HCT116 (cell line): ENCODE measurements at regions not wholly inside any gene's neighbourhood (a gene's known extent, or its start where the extent isn't known, plus 50 kb on each side); places are given as distances from the start of the nearest gene placed in this dataset.

Experiments
- ATAC-seq: fragments of 200-7000 bp; cut with Tn5 transposase; 2 replicates; pipeline ENCODE4 v1.9.1; 2020; ENCODE audit warnings: mild to moderate bottlenecking, moderate library complexity
- BruUV-seq: library from RNA; stranded (reverse); fragments of 400-500 nt; replicated peaks from 2 replicates; lab custom pipeline; 2021; lab: Mats Ljungman, UMichigan
- CTCF ChIA-PET: fragments of 300-600 bp; sonication (Branson Sonifier 250); formaldehyde crosslinking; loops from one replicate; lab custom pipeline; 2021; ENCODE audit warnings: antibody characterized with exemption; lab: Charles Lee
- POLR2A ChIA-PET: fragments of 300-600, 350-600 bp; sonication (Branson Sonifier 250); formaldehyde crosslinking; loops from one replicate; lab custom pipeline; 2021; ENCODE audit warnings: antibody characterized with exemption; lab: Charles Lee
- RAD21 ChIA-PET, 2 experiments: fragments of 300-600 bp; sonication (Branson Sonifier 250); formaldehyde crosslinking; loops; one replicate each; lab custom pipeline; 2023; ENCODE audit warnings: low total read pairs in 2 of 2; ENCODE audit not compliant: uncharacterized antibody in 2 of 2, unreplicated experiment in 2 of 2, low non-redundant PET in 1 of 2; lab: Charles Lee
- DNase-seq: peaks from one replicate; pipeline ENCODE4 v3.0.0-alpha.2; 2010; ENCODE audit warnings: low read depth, low spot score
- H2AFZ ChIP-seq: fragments of 200-600 bp; shearing (Covaris generic), sonication (generic); 2 replicates; pipeline ENCODE4 v1.6.1; 2017; ENCODE audit warnings: low read depth, mixed run types, mixed read lengths, antibody characterized with exemption, low read length; ENCODE audit not compliant: poor library complexity, severe bottlenecking
- H3K27ac ChIP-seq: 2 replicates; pipeline ENCODE4 v1.5.1; 2012; ENCODE audit warnings: low read depth, low read length
- H3K27me3 ChIP-seq: fragments of 200-600 bp; sonication (generic); 2 replicates; pipeline ENCODE4 v1.6.1; 2016; ENCODE audit warnings: mixed run types, low read length, mixed read lengths; ENCODE audit not compliant: insufficient read depth
- H3K36me3 ChIP-seq, 2 experiments: fragments of 200-500 bp in 1 of 2; fragments of 200-600 bp in 1 of 2; sonication (Bioruptor generic) in 1 of 2; sonication (generic) in 1 of 2; 2 replicates each; pipeline versions ENCODE4 v1.5.1 to v1.6.1; 2014 to 2016; ENCODE audit warnings: low read length in 2 of 2, inconsistent platforms in 1 of 2, mixed read lengths in 1 of 2, mixed run types in 1 of 2; ENCODE audit not compliant: insufficient read depth in 2 of 2, control insufficient read depth in 1 of 2
- H3K4me1 ChIP-seq, 2 experiments: fragments of 200-600 bp in 1 of 2; sonication (generic) in 1 of 2; 2 replicates each; pipeline versions ENCODE4 v1.5.1 to v1.6.1; 2012 to 2017; ENCODE audit warnings: low read length in 2 of 2, inconsistent platforms in 1 of 2, mild to moderate bottlenecking in 1 of 2, mixed read lengths in 1 of 2, mixed run types in 1 of 2, moderate library complexity in 1 of 2; ENCODE audit not compliant: insufficient read depth in 2 of 2, control insufficient read depth in 1 of 2
- H3K4me2 ChIP-seq: fragments of 200-600 bp; sonication (generic); 2 replicates; pipeline ENCODE4 v1.6.1; 2017; ENCODE audit warnings: mixed run types, low read length, mixed read lengths
- H3K4me3 ChIP-seq, 2 experiments: fragments of 200-600 bp in 1 of 2; sonication (generic) in 1 of 2; replicated peaks in 1 of 2; 2 replicates each; pipeline ENCODE4 v1.5.1; 2011 to 2016; ENCODE audit warnings: low read length in 2 of 2, control low read depth in 1 of 2, low read depth in 1 of 2, mild to moderate bottlenecking in 1 of 2, mixed read lengths in 1 of 2, mixed run types in 1 of 2
- H3K79me2 ChIP-seq: fragments of 200-600 bp; sonication (generic); 2 replicates; pipeline ENCODE4 v1.6.1; 2017; ENCODE audit warnings: mild to moderate bottlenecking, mixed run types, low read length, moderate library complexity, mixed read lengths; ENCODE audit not compliant: insufficient read depth
- H3K9ac ChIP-seq: fragments of 200-600 bp; sonication (generic); 2 replicates; pipeline ENCODE4 v1.6.1; 2016; ENCODE audit warnings: low read length, mixed read lengths
- H3K9me2 ChIP-seq: fragments of 200-600 bp; sonication (generic), shearing (Covaris generic); 2 replicates; pipeline ENCODE4 v1.6.1; 2017; ENCODE audit warnings: mixed run types, mild to moderate bottlenecking, moderate library complexity; ENCODE audit not compliant: insufficient read depth
- H3K9me3 ChIP-seq, 2 experiments: fragments of 200-500 bp in 1 of 2; fragments of 200-600 bp in 1 of 2; sonication (Bioruptor generic) in 1 of 2; sonication (generic) in 1 of 2; 2 replicates each; pipeline ENCODE4 v1.6.1; 2014 to 2017; ENCODE audit warnings: low read length in 2 of 2, mixed read lengths in 2 of 2, inconsistent platforms in 1 of 2, low read depth in 1 of 2, mild to moderate bottlenecking in 1 of 2, mixed run types in 1 of 2, moderate library complexity in 1 of 2; ENCODE audit not compliant: control insufficient read depth in 1 of 2, insufficient read depth in 1 of 2
- H4K20me1 ChIP-seq: fragments of 200-600 bp; sonication (generic), shearing (Covaris generic); 2 replicates; pipeline ENCODE4 v1.6.1; 2017; ENCODE audit warnings: mixed run types, mild to moderate bottlenecking, moderate library complexity; ENCODE audit not compliant: insufficient read depth
- CBX3 ChIP-seq: IDR thresholded peaks from 2 replicates; pipeline ENCODE4 v1.6.1; 2012; ENCODE audit warnings: low read depth
- EGR1 ChIP-seq: IDR thresholded peaks from 2 replicates; pipeline ENCODE4 v1.6.1; 2012; ENCODE audit warnings: low read depth
- EZH2 ChIP-seq: fragments of 200-600 bp; sonication (generic); IDR thresholded peaks from 2 replicates; pipeline ENCODE4 v1.6.1; 2017; ENCODE audit warnings: antibody characterized with exemption, mixed run types
- EZH2phosphoT487 ChIP-seq: fragments of 200-600 bp; IDR thresholded peaks from 2 replicates; pipeline ENCODE4 v1.6.1; 2018; ENCODE audit warnings: antibody characterized with exemption, borderline replicate concordance
- RAD21 ChIP-seq: IDR thresholded peaks from 2 replicates; pipeline ENCODE4 v1.6.1; 2012; ENCODE audit warnings: low read depth, mild to moderate bottlenecking
- SP1 ChIP-seq: IDR thresholded peaks from 2 replicates; pipeline ENCODE4 v1.6.1; 2012; ENCODE audit warnings: low read depth
- SRF ChIP-seq: IDR thresholded peaks from 2 replicates; pipeline ENCODE4 v1.6.1; 2012; ENCODE audit warnings: low read depth
- TCF7L2 ChIP-seq: IDR thresholded peaks from 2 replicates; pipeline ENCODE4 v1.7.0; 2011; ENCODE audit warnings: borderline replicate concordance, inconsistent platforms; ENCODE audit not compliant: insufficient read depth, insufficient read length; ENCODE audit errors: extremely low read depth
- intact Hi-C: fragments of 100-400 bp; cut with micrococcal nuclease; formaldehyde crosslinking; loops from 2 replicates; pipeline ENCODE4 v1.10.0; 2022
- TF ChIP-seq, protein P1 (sequence below): IDR thresholded peaks from 2 replicates; pipeline ENCODE4 v1.6.1; 2012; ENCODE audit warnings: low read depth
- TF ChIP-seq, protein P2 (sequence below): IDR thresholded peaks from 2 replicates; pipeline ENCODE4 v1.6.1; 2012
- TF ChIP-seq, protein P3 (sequence below), 3 experiments: fragments of 200-600 bp in 1 of 3; sonication (generic) in 1 of 3; IDR thresholded peaks in 2 of 3; conservative IDR thresholded peaks in 1 of 3; 2 replicates each; pipeline ENCODE4 v1.5.1; 2012 to 2017; ENCODE audit warnings: low read depth in 2 of 3, low read length in 2 of 3, antibody characterized with exemption in 1 of 3, borderline replicate concordance in 1 of 3, control low read depth in 1 of 3, mild to moderate bottlenecking in 1 of 3, mixed read lengths in 1 of 3, mixed run types in 1 of 3, moderate library complexity in 1 of 3; ENCODE audit not compliant: insufficient read depth in 1 of 3

DNA sequence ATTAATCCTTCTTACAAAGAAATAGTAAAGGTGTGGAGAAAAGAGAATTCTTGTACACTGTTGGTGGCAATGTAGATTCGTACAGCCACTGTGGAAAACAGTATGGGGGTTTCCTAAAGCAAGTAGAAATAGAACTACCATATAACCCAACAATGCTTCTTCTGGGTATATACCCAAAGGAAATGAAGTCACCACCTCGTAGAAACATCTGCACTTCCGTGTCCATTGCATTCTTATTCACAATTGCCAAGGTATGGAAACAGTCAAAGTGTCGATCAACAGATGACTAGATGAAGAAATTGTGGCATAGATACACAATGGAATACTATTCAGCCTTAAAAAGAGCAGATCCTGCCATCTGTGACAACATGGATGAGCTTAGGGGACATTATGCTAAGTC is 93.4 kb upstream of the TGIF1 start:
- ChIA-PET CTCF (no interaction called here), POLR2A (no interaction called here), RAD21 (no interaction called here)
- Histone ChIP-seq H3K27ac (no peak overlapping the region), H3K27me3 (no peaks in the 10 kb centered on the region), H3K4me2 (no peak overlapping the region), H3K9ac (no peak overlapping the region), H4K20me1 (no peaks in the 10 kb centered on the region), H3K9me2 (no peaks in the 10 kb centered on the region), H3K79me2 (no peaks in the 10 kb centered on the region), H3K36me3 (no peaks in the 10 kb centered on the region), H3K4me1 (peaks cover 4 to 5% of the 10 kb centered on the region in 2 experiments), H3K9me3 (no peaks in the 10 kb centered on the region), H2AFZ (no peak overlapping the region), H3K4me3 (no peak overlapping the region)
- BruUV-seq: no TSS peak
- TF ChIP-seq EZH2phosphoT487 (no peak), CBX3 (no peak), EGR1 (no peak), EZH2 (no peak), RAD21 (no peak), TCF7L2 (no peak), SRF (no peak), SP1 (no peak)
- TF ChIP-seq, protein P1, sequence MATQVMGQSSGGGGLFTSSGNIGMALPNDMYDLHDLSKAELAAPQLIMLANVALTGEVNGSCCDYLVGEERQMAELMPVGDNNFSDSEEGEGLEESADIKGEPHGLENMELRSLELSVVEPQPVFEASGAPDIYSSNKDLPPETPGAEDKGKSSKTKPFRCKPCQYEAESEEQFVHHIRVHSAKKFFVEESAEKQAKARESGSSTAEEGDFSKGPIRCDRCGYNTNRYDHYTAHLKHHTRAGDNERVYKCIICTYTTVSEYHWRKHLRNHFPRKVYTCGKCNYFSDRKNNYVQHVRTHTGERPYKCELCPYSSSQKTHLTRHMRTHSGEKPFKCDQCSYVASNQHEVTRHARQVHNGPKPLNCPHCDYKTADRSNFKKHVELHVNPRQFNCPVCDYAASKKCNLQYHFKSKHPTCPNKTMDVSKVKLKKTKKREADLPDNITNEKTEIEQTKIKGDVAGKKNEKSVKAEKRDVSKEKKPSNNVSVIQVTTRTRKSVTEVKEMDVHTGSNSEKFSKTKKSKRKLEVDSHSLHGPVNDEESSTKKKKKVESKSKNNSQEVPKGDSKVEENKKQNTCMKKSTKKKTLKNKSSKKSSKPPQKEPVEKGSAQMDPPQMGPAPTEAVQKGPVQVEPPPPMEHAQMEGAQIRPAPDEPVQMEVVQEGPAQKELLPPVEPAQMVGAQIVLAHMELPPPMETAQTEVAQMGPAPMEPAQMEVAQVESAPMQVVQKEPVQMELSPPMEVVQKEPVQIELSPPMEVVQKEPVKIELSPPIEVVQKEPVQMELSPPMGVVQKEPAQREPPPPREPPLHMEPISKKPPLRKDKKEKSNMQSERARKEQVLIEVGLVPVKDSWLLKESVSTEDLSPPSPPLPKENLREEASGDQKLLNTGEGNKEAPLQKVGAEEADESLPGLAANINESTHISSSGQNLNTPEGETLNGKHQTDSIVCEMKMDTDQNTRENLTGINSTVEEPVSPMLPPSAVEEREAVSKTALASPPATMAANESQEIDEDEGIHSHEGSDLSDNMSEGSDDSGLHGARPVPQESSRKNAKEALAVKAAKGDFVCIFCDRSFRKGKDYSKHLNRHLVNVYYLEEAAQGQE: no peak
- TF ChIP-seq, protein P2, sequence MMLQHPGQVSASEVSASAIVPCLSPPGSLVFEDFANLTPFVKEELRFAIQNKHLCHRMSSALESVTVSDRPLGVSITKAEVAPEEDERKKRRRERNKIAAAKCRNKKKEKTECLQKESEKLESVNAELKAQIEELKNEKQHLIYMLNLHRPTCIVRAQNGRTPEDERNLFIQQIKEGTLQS: no peak
- TF ChIP-seq, protein P3, sequence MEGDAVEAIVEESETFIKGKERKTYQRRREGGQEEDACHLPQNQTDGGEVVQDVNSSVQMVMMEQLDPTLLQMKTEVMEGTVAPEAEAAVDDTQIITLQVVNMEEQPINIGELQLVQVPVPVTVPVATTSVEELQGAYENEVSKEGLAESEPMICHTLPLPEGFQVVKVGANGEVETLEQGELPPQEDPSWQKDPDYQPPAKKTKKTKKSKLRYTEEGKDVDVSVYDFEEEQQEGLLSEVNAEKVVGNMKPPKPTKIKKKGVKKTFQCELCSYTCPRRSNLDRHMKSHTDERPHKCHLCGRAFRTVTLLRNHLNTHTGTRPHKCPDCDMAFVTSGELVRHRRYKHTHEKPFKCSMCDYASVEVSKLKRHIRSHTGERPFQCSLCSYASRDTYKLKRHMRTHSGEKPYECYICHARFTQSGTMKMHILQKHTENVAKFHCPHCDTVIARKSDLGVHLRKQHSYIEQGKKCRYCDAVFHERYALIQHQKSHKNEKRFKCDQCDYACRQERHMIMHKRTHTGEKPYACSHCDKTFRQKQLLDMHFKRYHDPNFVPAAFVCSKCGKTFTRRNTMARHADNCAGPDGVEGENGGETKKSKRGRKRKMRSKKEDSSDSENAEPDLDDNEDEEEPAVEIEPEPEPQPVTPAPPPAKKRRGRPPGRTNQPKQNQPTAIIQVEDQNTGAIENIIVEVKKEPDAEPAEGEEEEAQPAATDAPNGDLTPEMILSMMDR (IDR thresholded peaks at IDR 0.05 in 2 of 3, conservative IDR thresholded peaks at IDR 0.05 in 1 of 3; ENCODE audit: borderline replicate concordance in 1 of 3, insufficient read depth in 1 of 3, low read depth in 2 of 3, low read length in 2 of 3): no peak
- ATAC-seq (no peak), DNase-seq (no peak)
- intact Hi-C loops: no loop called here
